Lung (tissue), 11 donors: ENCODE measurements at regions not wholly inside any gene's neighbourhood (a gene's known extent, or its start where the extent isn't known, plus 50 kb on each side); places are given as distances from the start of the nearest gene placed in this dataset.
"Not testable (repeated sequence)": the region's sequence is repeated elsewhere in the genome, so short reads cannot be mapped to it uniquely, and the experiment has no call there.

Source experiments
- ATAC-seq: fragments of 200-7000 bp; cut with Tn5 transposase; one replicate; pipeline ENCODE4 v1.9.1; 2020; ENCODE audit warnings: moderate number of reproducible peaks; ENCODE audit not compliant: insufficient read depth, low FRiP score
- DNase-seq, 3 donors: peaks; one replicate each; pipeline ENCODE4 v3.0.0-alpha.2; 2013 to 2017
- H3K27ac ChIP-seq, 2 donors: one replicate each; pipeline ENCODE4 v1.5.1; 2013; ENCODE audit warnings: mild to moderate bottlenecking in 2 of 2, moderate library complexity in 2 of 2, control low read depth in 1 of 2, inconsistent platforms in 1 of 2, low read depth in 1 of 2, low read length in 1 of 2
- H3K27me3 ChIP-seq, 3 donors: one replicate each; pipeline ENCODE4 v1.5.1; 2013; ENCODE audit warnings: low read length in 2 of 3; ENCODE audit not compliant: control insufficient read depth in 3 of 3, insufficient read depth in 3 of 3
- H3K36me3 ChIP-seq, 4 donors: one replicate each; pipeline ENCODE4 v1.5.1; 2013; ENCODE audit warnings: low read length in 4 of 4, mild to moderate bottlenecking in 1 of 4, moderate library complexity in 1 of 4; ENCODE audit not compliant: control insufficient read depth in 4 of 4, insufficient read depth in 4 of 4
- H3K4me1 ChIP-seq, 5 donors: one replicate each; pipeline ENCODE4 v1.5.1; 2013; ENCODE audit warnings: low read length in 5 of 5, mild to moderate bottlenecking in 2 of 5, moderate library complexity in 1 of 5; ENCODE audit not compliant: control insufficient read depth in 5 of 5, insufficient read depth in 5 of 5
- H3K4me3 ChIP-seq: one replicate; pipeline ENCODE4 v1.5.1; 2013; ENCODE audit warnings: mild to moderate bottlenecking, control low read depth, moderate library complexity
- H3K9ac ChIP-seq, 2 donors: one replicate each; pipeline ENCODE4 v1.5.1; 2013; ENCODE audit warnings: low read length in 2 of 2, control low read depth in 1 of 2; ENCODE audit not compliant: insufficient read depth in 1 of 2
- H3K9me3 ChIP-seq, 4 donors: one replicate each; pipeline ENCODE4 v1.5.1; 2013; ENCODE audit warnings: low read length in 3 of 4, mild to moderate bottlenecking in 1 of 4, moderate library complexity in 1 of 4; ENCODE audit not compliant: control insufficient read depth in 4 of 4, insufficient read depth in 3 of 4
- CTCF ChIP-seq: IDR thresholded peaks from 2 replicates; pipeline ENCODE4 v1.5.1; 2012; ENCODE audit warnings: mild to moderate bottlenecking; ENCODE audit errors: control extremely low read depth, extremely low read depth
- WGBS, 2 donors: extraction: QIAGEN DNeasy Blood & Tissue Kit; methylation state at CpG; one replicate each; pipeline ENCODE4 v1.1.7; 2013; 5-methylcytosine and 5-hydroxymethylcytosine counted together
- donor health status: control.
- donor health status: control.
- donor health status: Bipolar disorder and iron deficiency.
- donor health status: healthy.
- donor health status: DM: yes; HTN: yes; CAD: no.

GRCh38 chr18:22710673-22711191 lies 222.4 kb upstream of the RBBP8 start:
- peak overlapping the region in 1 of 2 donors; percentile 29 for H3K9ac ChIP-seq
- H3K27me3 ChIP-seq: no peaks in the 10 kb centered on the region
- no peaks in the 10 kb centered on the region for H3K36me3 ChIP-seq
- no peak for DNase-seq
- peaks cover 0 to 26% (median 6%) of the 10 kb centered on the region in 5 donors for H3K4me1 ChIP-seq
- no peak overlapping the region for H3K4me3 ChIP-seq
- H3K9me3 ChIP-seq: no peaks in the 10 kb centered on the region
- H3K27ac ChIP-seq: peak overlapping the region in 1 of 2 donors; percentile 73
- peak; percentile 9 for ATAC-seq
- TF ChIP-seq CTCF: no peak
- 40 to 76% methylated on average over 5 of the region's 5 CpGs for WGBS, 2 donors

GRCh38 chr18:22711192-22711685 lies 221.9 kb upstream of the RBBP8 start:
- Histone ChIP-seq H3K27me3 (no peaks in the 10 kb centered on the region), H3K9me3 (no peaks in the 10 kb centered on the region), H3K27ac (peak overlapping the region in 1 of 2 donors; percentile 73), H3K36me3 (no peaks in the 10 kb centered on the region), H3K9ac (peak overlapping the region in 1 of 2 donors; percentile 29), H3K4me1 (peaks cover 0 to 26% (median 6%) of the 10 kb centered on the region in 5 donors), H3K4me3 (no peak overlapping the region)
- 35 to 58% methylated on average over 7 of the region's 7 CpGs for WGBS, 2 donors
- peak; percentile 70 for ATAC-seq
- no peak for TF ChIP-seq CTCF
- DNase-seq: peak; percentile 34 to 71 (median 64)

- peak in 1 of 3 donors; percentile 81 for DNase-seq
- H3K27me3 ChIP-seq: no peaks in the 10 kb centered on the region
- H3K27ac ChIP-seq: peak overlapping the region in 1 of 2 donors; percentile 50
- no peak overlapping the region for H3K9ac ChIP-seq
- no peaks in the 10 kb centered on the region for H3K36me3 ChIP-seq
- TF ChIP-seq CTCF: no peak
- no peak for ATAC-seq
- H3K9me3 ChIP-seq: no peaks in the 10 kb centered on the region
- WGBS, 2 donors: 46 to 76% methylated on average over 1 of the region's 1 CpG
- peaks cover 0 to 26% (median 9%) of the 10 kb centered on the region in 5 donors for H3K4me1 ChIP-seq
- H3K4me3 ChIP-seq: no peak overlapping the region
Measured at GRCh38 chr18:22713511-22713910, 219.6 kb upstream of the RBBP8 start.

DNA sequence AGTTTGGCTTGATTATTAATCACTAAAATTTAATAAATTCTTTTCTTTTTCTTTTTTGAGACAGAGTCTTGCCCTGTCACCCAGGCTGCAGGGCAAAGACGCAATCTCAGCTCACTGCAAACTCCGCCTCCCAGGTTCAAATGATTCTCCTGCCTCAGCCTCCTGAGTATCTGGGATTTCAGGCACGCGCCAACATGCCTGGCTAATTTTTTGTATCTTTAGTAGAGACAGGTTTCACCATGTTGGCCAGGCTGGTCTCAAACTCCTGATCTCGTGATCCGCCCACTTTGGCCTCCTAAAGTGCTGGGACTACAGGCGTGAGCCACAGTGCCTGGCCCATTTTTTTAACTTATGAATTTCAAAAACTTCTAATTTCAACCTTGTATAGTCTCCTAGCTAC lies 215.6 kb upstream of the RBBP8 start:
- H3K27ac ChIP-seq, H3K9me3 ChIP-seq, H3K4me3 ChIP-seq, ATAC-seq, H3K27me3 ChIP-seq, DNase-seq, H3K36me3 ChIP-seq, H3K9ac ChIP-seq: not testable (repeated sequence)
- WGBS, 2 donors: 95% methylated on average over 7 of the region's 7 CpGs
- peaks cover 0 to 14% (median 3%) of the 10 kb centered on the region in 5 donors for H3K4me1 ChIP-seq
